ENCODE measurements at regions not wholly inside any gene's neighbourhood (a gene's known extent, or its start where the extent isn't known, plus 50 kb on each side); places are given as distances from the start of the nearest gene placed in this dataset.
"Not testable (repeated sequence)": the region's sequence is repeated elsewhere in the genome, so short reads cannot be mapped to it uniquely, and the experiment has no call there.

GRCh38 chr14:84512823-84513222, 1017.1 kb upstream of the FLRT2 start:
- not testable (repeated sequence) for TF ChIP-seq EZH2 (IDR thresholded peaks at IDR 0.05); POLR2AphosphoS5 (IDR thresholded peaks at IDR 0.05; ENCODE audit: borderline replicate concordance, low read depth, low read length); FOXP2 (optimal IDR thresholded peaks at IDR 0.05; ENCODE audit: control extremely low read depth, extremely low read length, insufficient read depth)
